SK-N-SH (cell line): ENCODE measurements at regions not wholly inside any gene's neighbourhood (a gene's known extent, or its start where the extent isn't known, plus 50 kb on each side); places are given as distances from the start of the nearest gene placed in this dataset.

ENCODE experiments used
- CTCF ChIA-PET: fragments of 300-600, 350-600 bp; formaldehyde crosslinking; extraction: SDS; loops from one replicate; lab custom pipeline; 2021; lab: Yijun Ruan, JAX
- POLR2A ChIA-PET: fragments of 350-600 bp; sonication (Branson Sonifier 250); formaldehyde crosslinking; extraction: SDS; loops from one replicate; lab custom pipeline; 2020; ENCODE audit warnings: antibody characterized with exemption, inconsistent platforms; lab: Yijun Ruan, JAX
- DNase-seq: peaks from one replicate; pipeline ENCODE4 v3.0.0; 2012
- H2AFZ ChIP-seq: fragments of 200-600 bp; sonication (generic); 2 replicates; pipeline ENCODE4 v1.8.1; 2016; ENCODE audit warnings: antibody characterized with exemption, mild to moderate bottlenecking, low read depth
- H3F3A ChIP-seq: fragments of 200-600 bp; sonication (generic); replicated peaks from 2 replicates; pipeline ENCODE3; 2016; ENCODE audit warnings: antibody characterized with exemption, mild to moderate bottlenecking; ENCODE audit not compliant: insufficient read depth
- H3K27ac ChIP-seq, 2 experiments: fragments of 200-500 bp in 1 of 2; fragments of 200-600 bp in 1 of 2; sonication (Bioruptor generic) in 1 of 2; sonication (generic), shearing (Covaris generic) in 1 of 2; 2 replicates each; pipeline versions ENCODE4 v1.5.1 to v1.6.1; 2014 to 2016; ENCODE audit warnings: low read depth in 2 of 2, inconsistent platforms in 1 of 2, low read length in 1 of 2, mild to moderate bottlenecking in 1 of 2, mixed read lengths in 1 of 2
- H3K27me3 ChIP-seq: fragments of 200-600 bp; sonication (generic), shearing (Covaris generic); 2 replicates; pipeline ENCODE4 v1.6.1; 2016; ENCODE audit warnings: mixed run types; ENCODE audit not compliant: insufficient read depth
- H3K36me3 ChIP-seq, 2 experiments: fragments of 200-500 bp in 1 of 2; fragments of 200-600 bp in 1 of 2; sonication (Bioruptor generic) in 1 of 2; sonication (generic) in 1 of 2; replicated peaks in 1 of 2; 2 replicates each; pipeline versions ENCODE3 to v1.5.1; 2014 to 2016; ENCODE audit warnings: low read length in 1 of 2, mild to moderate bottlenecking in 1 of 2; ENCODE audit not compliant: insufficient read depth in 2 of 2, control insufficient read depth in 1 of 2
- H3K4me1 ChIP-seq, 2 experiments: fragments of 200-500 bp in 1 of 2; fragments of 200-600 bp in 1 of 2; sonication (Bioruptor generic) in 1 of 2; sonication (generic), shearing (Covaris generic) in 1 of 2; 2 replicates each; pipeline versions ENCODE4 v1.5.1 to v1.6.1; 2014 to 2016; ENCODE audit warnings: low read depth in 1 of 2, low read length in 1 of 2, mixed run types in 1 of 2; ENCODE audit not compliant: insufficient read depth in 2 of 2, control insufficient read depth in 1 of 2
- H3K4me2 ChIP-seq: fragments of 200-600 bp; sonication (generic), shearing (Covaris generic); 2 replicates; pipeline ENCODE4 v1.6.1; 2017; ENCODE audit warnings: mixed run types
- H3K4me3 ChIP-seq, 2 experiments: fragments of 200-500 bp in 1 of 2; fragments of 200-600 bp in 1 of 2; sonication (Bioruptor generic) in 1 of 2; sonication (generic), shearing (Covaris generic) in 1 of 2; 2 replicates each; pipeline versions ENCODE4 v1.5.1 to v1.8.1; 2014 to 2016; ENCODE audit warnings: low read depth in 2 of 2, inconsistent platforms in 1 of 2, low read length in 1 of 2, mild to moderate bottlenecking in 1 of 2, mixed read lengths in 1 of 2, moderate library complexity in 1 of 2
- H3K79me2 ChIP-seq: fragments of 200-600 bp; sonication (generic); 2 replicates; pipeline ENCODE4 v1.8.1; 2017; ENCODE audit warnings: mild to moderate bottlenecking; ENCODE audit not compliant: insufficient read depth
- H3K9ac ChIP-seq: fragments of 200-600 bp; sonication (generic); 2 replicates; pipeline ENCODE4 v1.6.1; 2017; ENCODE audit warnings: mixed run types
- H3K9me2 ChIP-seq: fragments of 200-600 bp; sonication (generic); 2 replicates; pipeline ENCODE4 v1.6.1; 2017; ENCODE audit warnings: mixed run types
- H3K9me3 ChIP-seq: fragments of 200-600 bp; sonication (generic); 2 replicates; pipeline ENCODE4 v1.6.1; 2017; ENCODE audit warnings: mixed run types, mild to moderate bottlenecking, moderate library complexity
- H4K20me1 ChIP-seq: fragments of 200-600 bp; sonication (generic); 2 replicates; pipeline ENCODE4 v1.6.1; 2017; ENCODE audit warnings: mild to moderate bottlenecking, mixed run types; ENCODE audit not compliant: insufficient read depth
- CHD2 ChIP-seq: fragments of 150-350 bp; IDR thresholded peaks from 2 replicates; pipeline ENCODE4 v1.6.1; 2018; ENCODE audit warnings: low read length; ENCODE audit not compliant: partially characterized antibody
- CTCF ChIP-seq: fragments of 200-600 bp; sonication (generic); IDR thresholded peaks from 2 replicates; pipeline ENCODE4 v1.6.1; 2017; ENCODE audit warnings: antibody characterized with exemption, mild to moderate bottlenecking, moderate library complexity
- EP300 ChIP-seq, 2 experiments: IDR thresholded peaks; 2 replicates each; pipeline versions ENCODE4 v1.4.0 to v1.6.1; 2012; ENCODE audit warnings: borderline replicate concordance in 1 of 2, low read depth in 1 of 2, low read length in 1 of 2
- FOSL2 ChIP-seq: IDR thresholded peaks from 2 replicates; pipeline ENCODE4 v1.4.0; 2012; ENCODE audit warnings: low read depth, mild to moderate bottlenecking, moderate library complexity, borderline replicate concordance
- FOXJ3 ChIP-seq: sonication (generic); formaldehyde crosslinking; IDR thresholded peaks from 2 replicates; pipeline ENCODE4 v1.5.1; 2020; ENCODE audit warnings: mild to moderate bottlenecking, missing genetic modification reagents
- FOXM1 ChIP-seq: IDR thresholded peaks from 2 replicates; pipeline ENCODE4 v1.4.0; 2012; ENCODE audit warnings: low read depth, mild to moderate bottlenecking
- GABPA ChIP-seq: IDR thresholded peaks from 2 replicates; pipeline ENCODE4 v1.4.0; 2012; ENCODE audit warnings: low read depth, mild to moderate bottlenecking
- GATA2 ChIP-seq: sonication (generic); formaldehyde crosslinking; IDR thresholded peaks from 2 replicates; pipeline ENCODE4 v1.5.0; 2020; ENCODE audit warnings: mild to moderate bottlenecking, missing genetic modification reagents
- JUND ChIP-seq: IDR thresholded peaks from 2 replicates; pipeline ENCODE4 v1.4.0; 2012
- MXI1 ChIP-seq: IDR thresholded peaks from 2 replicates; pipeline ENCODE4 v1.6.1; 2012; ENCODE audit warnings: mild to moderate bottlenecking, low read depth, low read length, improper control_type of control experiment
- NFIC ChIP-seq: IDR thresholded peaks from 2 replicates; pipeline ENCODE4 v1.4.0; 2012; ENCODE audit warnings: borderline replicate concordance
- NRF1 ChIP-seq: IDR thresholded peaks from 2 replicates; pipeline ENCODE4 v1.6.1; 2012; ENCODE audit warnings: low read depth, mild to moderate bottlenecking, low read length
- PBX3 ChIP-seq: IDR thresholded peaks from 2 replicates; pipeline ENCODE4; 2012
- POLR2AphosphoS5 ChIP-seq: IDR thresholded peaks from 2 replicates; pipeline ENCODE4 v1.6.1; 2012; ENCODE audit warnings: low read depth, low read length
- RAD21 ChIP-seq: IDR thresholded peaks from 2 replicates; pipeline ENCODE4 v1.6.1; 2012; ENCODE audit warnings: mild to moderate bottlenecking, low read length
- RCOR1 ChIP-seq: fragments of 150-350 bp; IDR thresholded peaks from 2 replicates; pipeline ENCODE4 v1.6.1; 2017; ENCODE audit warnings: antibody characterized with exemption, low read length
- RXRA ChIP-seq: IDR thresholded peaks from 2 replicates; pipeline ENCODE4 v1.4.0; 2012; ENCODE audit warnings: low read depth, mild to moderate bottlenecking, borderline replicate concordance
- TEAD4 ChIP-seq: IDR thresholded peaks from 2 replicates; pipeline ENCODE4 v1.4.0; 2012; ENCODE audit warnings: mild to moderate bottlenecking, borderline replicate concordance; ENCODE audit not compliant: insufficient read depth
- USF1 ChIP-seq: IDR thresholded peaks from 2 replicates; pipeline ENCODE4 v1.4.0; 2012; ENCODE audit warnings: low read depth, borderline replicate concordance
- USF2 ChIP-seq: fragments of 150-350 bp; IDR thresholded peaks from 2 replicates; pipeline ENCODE4 v1.6.1; 2017; ENCODE audit warnings: antibody characterized with exemption, low read length, low read depth, borderline replicate concordance
- YY1 ChIP-seq: IDR thresholded peaks from 2 replicates; pipeline ENCODE4 v1.4.0; 2012; ENCODE audit warnings: low read depth, mild to moderate bottlenecking
- WGBS: methylation state at CpG from one replicate; pipeline ENCODE4 v1.1.6; 2017; ENCODE audit warnings: low lambda C conversion rate; 5-methylcytosine and 5-hydroxymethylcytosine counted together

- CTCF ChIA-PET: interaction anchor here (1.3 to 1.7 kb wide), 4 partner anchors 10 to 222 kb away, joined by 3 to 9 read pairs (median 3); no protein-coding TSS in a partner anchor
- Histone ChIP-seq H3K9me3 (no peaks in the 10 kb centered on the region), H3K27me3 (no peaks in the 10 kb centered on the region), H3K36me3 (no peaks in the 10 kb centered on the region), H3K4me3 (no peak overlapping the region), H3K27ac (no peak overlapping the region), H3F3A (no peaks in the 10 kb centered on the region), H2AFZ (no peak overlapping the region), H3K4me1 (no peaks in the 10 kb centered on the region), H3K4me2 (no peak overlapping the region), H3K9ac (no peak overlapping the region), H3K9me2 (no peaks in the 10 kb centered on the region), H3K79me2 (no peaks in the 10 kb centered on the region), H4K20me1 (no peaks in the 10 kb centered on the region)
- POLR2A ChIA-PET: no interaction called here
- TF ChIP-seq NFIC (no peak), FOSL2 (no peak), POLR2AphosphoS5 (no peak), PBX3 (no peak), RCOR1 (no peak), RXRA (no peak)
- DNase-seq: no peak
- WGBS: 82% methylated on average over 16 of the region's 28 CpGs
Measured at GRCh38 chr4:184283659-184284335, 66.1 kb upstream of the ENPP6 start.

- no peak overlapping the region for H3K4me3 ChIP-seq
- H3K27ac ChIP-seq: no peak overlapping the region
- no peaks in the 10 kb centered on the region for H3K9me3 ChIP-seq
- no peaks in the 10 kb centered on the region for H3K4me1 ChIP-seq
- no peaks in the 10 kb centered on the region for H3K27me3 ChIP-seq
- H3K36me3 ChIP-seq: no peaks in the 10 kb centered on the region
- no peaks in the 10 kb centered on the region for H4K20me1 ChIP-seq
- H3F3A ChIP-seq: no peaks in the 10 kb centered on the region
- no peak for DNase-seq
- ChIA-PET POLR2A (no interaction called here), CTCF (interaction anchor here (1.5 kb wide), 1 partner anchor 223 kb away, joined by 3 read pairs; no protein-coding TSS in a partner anchor)
- no peak overlapping the region for H3K9ac ChIP-seq
- H3K4me2 ChIP-seq: no peak overlapping the region
- WGBS: 92% methylated on average over 9 of the region's 9 CpGs
- no peaks in the 10 kb centered on the region for H3K79me2 ChIP-seq
- no peak overlapping the region for H2AFZ ChIP-seq
- no peaks in the 10 kb centered on the region for H3K9me2 ChIP-seq
- TF ChIP-seq POLR2AphosphoS5: no peak
- TF ChIP-seq RCOR1: no peak
- TF ChIP-seq FOXJ3 (CRISPR knock-in tag): no peak
- TF ChIP-seq MXI1: no peak
- no peak for TF ChIP-seq FOXM1
- TF ChIP-seq YY1: no peak
- no peak for TF ChIP-seq EP300 (IDR thresholded peaks at IDR 0.05; ENCODE audit: borderline replicate concordance in 1 of 2, low read depth in 1 of 2, low read length in 1 of 2)
- no peak for TF ChIP-seq USF2
- no peak for TF ChIP-seq GATA2 (CRISPR knock-in tag)
- no peak for TF ChIP-seq NRF1
- TF ChIP-seq GABPA: no peak
- TF ChIP-seq CHD2: no peak
- no peak for TF ChIP-seq CTCF
- TF ChIP-seq TEAD4: no peak
- no peak for TF ChIP-seq JUND
- no peak for TF ChIP-seq NFIC
- no peak for TF ChIP-seq RAD21
- TF ChIP-seq FOSL2: no peak
- TF ChIP-seq USF1: no peak
Measured at GRCh38 chr4:184282895-184283654, 65.4 kb upstream of the ENPP6 start.
